H9 (cell line): ENCODE measurements at regions not wholly inside any gene's neighbourhood (a gene's known extent, or its start where the extent isn't known, plus 50 kb on each side); places are given as distances from the start of the nearest gene placed in this dataset.

Experiments
- DNase-seq: peaks from one replicate; pipeline ENCODE4 v3.0.0-alpha.2; 2017
- H2AFZ ChIP-seq: one replicate; pipeline ENCODE4 v1.6.1; 2013; ENCODE audit warnings: mild to moderate bottlenecking, low read length, control low read depth, moderate library complexity
- H2AK5ac ChIP-seq: 2 replicates; pipeline ENCODE4 v1.6.1; 2013; ENCODE audit warnings: low read length, control low read depth, mixed read lengths; ENCODE audit not compliant: insufficient read length
- H2BK120ac ChIP-seq: one replicate; pipeline ENCODE4 v1.6.1; 2013; ENCODE audit warnings: low read depth, mild to moderate bottlenecking, low read length, control low read depth, inconsistent platforms; ENCODE audit not compliant: poor library complexity, severe bottlenecking
- H2BK12ac ChIP-seq: 2 replicates; pipeline ENCODE4 v1.6.1; 2013; ENCODE audit warnings: low read length, control low read depth, mixed read lengths, low read depth; ENCODE audit not compliant: insufficient read length
- H2BK15ac ChIP-seq: 2 replicates; pipeline ENCODE4 v1.6.1; 2013; ENCODE audit warnings: low read depth, low read length, control low read depth
- H2BK20ac ChIP-seq: one replicate; pipeline ENCODE4 v1.6.1; 2013; ENCODE audit warnings: low read depth, mild to moderate bottlenecking, low read length, control low read depth, inconsistent platforms; ENCODE audit not compliant: poor library complexity, severe bottlenecking
- H2BK5ac ChIP-seq: 2 replicates; pipeline ENCODE4 v1.6.1; 2013; ENCODE audit warnings: low read length, control low read depth, mixed read lengths; ENCODE audit not compliant: insufficient read length
- H3K14ac ChIP-seq: 2 replicates; pipeline ENCODE4 v1.6.1; 2013; ENCODE audit warnings: low read length, control low read depth; ENCODE audit not compliant: insufficient read depth
- H3K18ac ChIP-seq: 2 replicates; pipeline ENCODE4 v1.6.1; 2013; ENCODE audit warnings: low read depth, mild to moderate bottlenecking, mixed read lengths, low read length, control low read depth; ENCODE audit not compliant: insufficient read length
- H3K23ac ChIP-seq: 2 replicates; pipeline ENCODE4 v1.6.1; 2013; ENCODE audit warnings: low read length, control low read depth, mixed read lengths, low read depth; ENCODE audit not compliant: insufficient read length
- H3K23me2 ChIP-seq: 2 replicates; pipeline ENCODE4 v1.6.1; 2013; ENCODE audit warnings: low read depth, mild to moderate bottlenecking, mixed read lengths, low read length, control low read depth; ENCODE audit not compliant: insufficient read length, poor library complexity, severe bottlenecking
- H3K27ac ChIP-seq: 2 replicates; pipeline ENCODE4 v1.5.1; 2013; ENCODE audit warnings: low read length, control low read depth, mixed read lengths, low read depth; ENCODE audit not compliant: insufficient read length
- H3K27me3 ChIP-seq: 2 replicates; pipeline ENCODE4 v1.6.1; 2013; ENCODE audit warnings: low read length, control low read depth, inconsistent platforms; ENCODE audit not compliant: insufficient read depth
- H3K4ac ChIP-seq: 2 replicates; pipeline ENCODE4 v1.6.1; 2013; ENCODE audit warnings: low read depth, mild to moderate bottlenecking, control low read depth, inconsistent platforms, low read length, moderate library complexity
- H3K4me1 ChIP-seq: 2 replicates; pipeline ENCODE4 v1.6.1; 2013; ENCODE audit warnings: low read length, control low read depth, inconsistent platforms; ENCODE audit not compliant: insufficient read depth
- H3K4me2 ChIP-seq: 2 replicates; pipeline ENCODE4 v1.6.1; 2013; ENCODE audit warnings: low read length, control low read depth, mixed read lengths; ENCODE audit not compliant: insufficient read length, insufficient read depth
- H3K56ac ChIP-seq: 2 replicates; pipeline ENCODE4 v1.6.1; 2013; ENCODE audit warnings: low read depth, mild to moderate bottlenecking, mixed read lengths, low read length, control low read depth; ENCODE audit not compliant: insufficient read length
- H3K79me1 ChIP-seq: 2 replicates; pipeline ENCODE4 v1.6.1; 2013; ENCODE audit warnings: low read depth, mild to moderate bottlenecking, moderate library complexity, low read length, control low read depth, inconsistent platforms; ENCODE audit not compliant: insufficient read depth, poor library complexity, severe bottlenecking
- H3K79me2 ChIP-seq: 2 replicates; pipeline ENCODE4 v1.6.1; 2013; ENCODE audit warnings: low read length, control low read depth, inconsistent platforms; ENCODE audit not compliant: insufficient read depth
- H3K9ac ChIP-seq: 2 replicates; pipeline ENCODE4 v1.6.1; 2013; ENCODE audit warnings: low read length, control low read depth, mixed read lengths; ENCODE audit not compliant: insufficient read length; ENCODE audit errors: extremely low read depth
- H3K9me3 ChIP-seq: one replicate; pipeline ENCODE4 v1.6.1; 2013; ENCODE audit warnings: low read depth, low read length, inconsistent platforms; ENCODE audit not compliant: control insufficient read depth
- H3T11ph ChIP-seq: one replicate; pipeline ENCODE4 v1.6.1; 2013; ENCODE audit warnings: mild to moderate bottlenecking, low read length, control low read depth, inconsistent platforms
- H4K20me1 ChIP-seq: one replicate; pipeline ENCODE4 v1.6.1; 2013; ENCODE audit not compliant: control insufficient read depth, insufficient read length, insufficient read depth
- H4K5ac ChIP-seq: 2 replicates; pipeline ENCODE4 v1.6.1; 2013; ENCODE audit warnings: low read depth, mild to moderate bottlenecking, mixed read lengths, low read length, control low read depth; ENCODE audit not compliant: insufficient read length
- H4K8ac ChIP-seq: replicated peaks from 2 replicates; pipeline ENCODE4 v1.6.1; 2013; ENCODE audit warnings: low read length, control low read depth, mixed read lengths, low read depth; ENCODE audit not compliant: insufficient read length
- H4K91ac ChIP-seq: 2 replicates; pipeline ENCODE4 v1.6.1; 2013; ENCODE audit warnings: low read depth, mild to moderate bottlenecking, moderate library complexity, mixed read lengths, low read length, control low read depth; ENCODE audit not compliant: insufficient read length
- H3K27ac Mint-ChIP-seq, 3 experiments: 2 replicates in 2 of 3; 3 replicates in 1 of 3; pipeline ENCODE4 v1.8.0; 2020 to 2021; ENCODE audit warnings: mixed read lengths in 3 of 3, mild to moderate bottlenecking in 1 of 3, moderate library complexity in 1 of 3
- H3K27me3 Mint-ChIP-seq: 2 replicates; pipeline ENCODE4 v1.8.0; 2021; ENCODE audit warnings: low read depth, mild to moderate bottlenecking, moderate library complexity, mixed read lengths
- H3K36me3 Mint-ChIP-seq, 3 experiments: 2 replicates in 2 of 3; 3 replicates in 1 of 3; pipeline ENCODE4 v1.8.0; 2020 to 2021; ENCODE audit warnings: low read depth in 3 of 3, mixed read lengths in 3 of 3; ENCODE audit not compliant: insufficient read depth in 1 of 3
- H3K4me1 Mint-ChIP-seq, 2 experiments: 2 replicates each; pipeline ENCODE4 v1.8.0; 2020; ENCODE audit warnings: mixed read lengths in 2 of 2
- H3K4me3 Mint-ChIP-seq, 2 experiments: 2 replicates in 1 of 2; 3 replicates in 1 of 2; pipeline ENCODE4 v1.8.0; 2020 to 2021; ENCODE audit warnings: mild to moderate bottlenecking in 2 of 2, mixed read lengths in 2 of 2, moderate library complexity in 1 of 2
- H3K9me3 Mint-ChIP-seq, 2 experiments: 2 replicates in 1 of 2; 3 replicates in 1 of 2; pipeline ENCODE4 v1.8.0; 2020; ENCODE audit warnings: mild to moderate bottlenecking in 2 of 2, mixed read lengths in 2 of 2, moderate library complexity in 1 of 2
- CTCF ChIP-seq: fragments of 200-600 bp; sonication (generic); conservative IDR thresholded peaks from 3 replicates; pipeline ENCODE4 v1.8.0; 2021; ENCODE audit warnings: antibody characterized with exemption, mild to moderate bottlenecking
- WGBS: extraction: QIAGEN DNeasy Blood & Tissue Kit; methylation state at CpG from one replicate; pipeline ENCODE4 v1.1.7; 2013; ENCODE audit warnings: missing lambda C conversion rate, low lambda C conversion rate, mixed read lengths; ENCODE audit not compliant: insufficient read length; ENCODE audit errors: extremely low coverage; 5-methylcytosine and 5-hydroxymethylcytosine counted together

- Histone ChIP-seq H3K56ac (no peak overlapping the region), H2BK120ac (no peak overlapping the region), H2AFZ (no peak overlapping the region), H3K9me3 (no peaks in the 10 kb centered on the region), H3T11ph (no peak overlapping the region), H3K14ac (no peak overlapping the region), H3K4me1 (no peaks in the 10 kb centered on the region; the same call in 1 of the 2 replicates), H4K91ac (no peak overlapping the region), H3K18ac (no peak overlapping the region), H4K8ac (no peak overlapping the region), H3K9ac (no peak overlapping the region), H3K27ac (no peak overlapping the region), H2BK20ac (no peak overlapping the region), H4K5ac (no peak overlapping the region), H3K79me2 (no peaks in the 10 kb centered on the region), H3K4me2 (no peak overlapping the region), H3K23ac (no peak overlapping the region), H2AK5ac (no peak overlapping the region), H3K4ac (no peak overlapping the region), H3K23me2 (no peaks in the 10 kb centered on the region), H4K20me1 (no peaks in the 10 kb centered on the region), H2BK12ac (no peak overlapping the region), H3K79me1 (no peaks in the 10 kb centered on the region), H2BK15ac (no peak overlapping the region), H2BK5ac (no peak overlapping the region), H3K27me3 (no peaks in the 10 kb centered on the region)
- Mint-ChIP-seq H3K4me3 (no peak overlapping the region), H3K9me3 (no peaks in the 10 kb centered on the region), H3K36me3 (no peaks in the 10 kb centered on the region), H3K27ac (peak overlapping the region in 1 of 3 experiments; percentile 63; a peak in 1 of 7 replicates), H3K27me3 (no peaks in the 10 kb centered on the region), H3K4me1 (peaks cover 15 to 16% of the 10 kb centered on the region in 2 experiments)
- WGBS = no CpG with 5 or more reads among the region's 3 CpGs
- no peak for TF ChIP-seq CTCF
- DNase-seq = no peak
Measured at GRCh38 chr3:6216135-6217026, 644.5 kb upstream of the GRM7 start.
